Activated CD8-positive, alpha-beta memory T cell treated with anti-CD3 and anti-CD28 coated beads for 36 hours (primary cell): ENCODE measurements at regions not wholly inside any gene's neighbourhood (a gene's known extent, or its start where the extent isn't known, plus 50 kb on each side); places are given as distances from the start of the nearest gene placed in this dataset.

Experiments
- CTCF ChIA-PET: fragments of 350-600 bp; sonication (Branson Sonifier 250); formaldehyde crosslinking; loops from one replicate; lab custom pipeline; 2021; ENCODE audit warnings: antibody characterized with exemption; lab: Charles Lee
- POLR2A ChIA-PET: fragments of 350-600 bp; sonication (Branson Sonifier 250); formaldehyde crosslinking; loops from one replicate; lab custom pipeline; 2021; ENCODE audit warnings: antibody characterized with exemption; lab: Charles Lee

DNA sequence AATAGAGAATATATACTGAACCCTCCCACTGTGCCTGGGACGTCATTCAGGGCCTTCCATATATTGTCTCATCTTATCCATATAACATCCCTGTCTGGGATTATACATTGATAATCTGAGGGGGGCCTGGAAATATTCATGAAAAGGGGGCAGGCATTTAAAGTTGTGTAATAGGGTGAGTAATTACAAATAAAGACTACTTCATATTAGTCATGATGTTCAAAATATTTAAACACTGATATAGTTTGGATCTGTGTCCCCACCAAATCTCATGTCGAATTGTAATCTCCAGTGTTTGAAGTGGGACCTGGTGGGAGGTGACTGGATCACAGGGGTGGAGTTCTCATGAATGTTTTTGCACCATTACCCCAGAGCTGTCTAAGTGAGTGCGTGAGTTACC, 97.8 kb downstream of the AQP9 start:
- CTCF ChIA-PET = no interaction called here
- POLR2A ChIA-PET = no interaction called here

DNA sequence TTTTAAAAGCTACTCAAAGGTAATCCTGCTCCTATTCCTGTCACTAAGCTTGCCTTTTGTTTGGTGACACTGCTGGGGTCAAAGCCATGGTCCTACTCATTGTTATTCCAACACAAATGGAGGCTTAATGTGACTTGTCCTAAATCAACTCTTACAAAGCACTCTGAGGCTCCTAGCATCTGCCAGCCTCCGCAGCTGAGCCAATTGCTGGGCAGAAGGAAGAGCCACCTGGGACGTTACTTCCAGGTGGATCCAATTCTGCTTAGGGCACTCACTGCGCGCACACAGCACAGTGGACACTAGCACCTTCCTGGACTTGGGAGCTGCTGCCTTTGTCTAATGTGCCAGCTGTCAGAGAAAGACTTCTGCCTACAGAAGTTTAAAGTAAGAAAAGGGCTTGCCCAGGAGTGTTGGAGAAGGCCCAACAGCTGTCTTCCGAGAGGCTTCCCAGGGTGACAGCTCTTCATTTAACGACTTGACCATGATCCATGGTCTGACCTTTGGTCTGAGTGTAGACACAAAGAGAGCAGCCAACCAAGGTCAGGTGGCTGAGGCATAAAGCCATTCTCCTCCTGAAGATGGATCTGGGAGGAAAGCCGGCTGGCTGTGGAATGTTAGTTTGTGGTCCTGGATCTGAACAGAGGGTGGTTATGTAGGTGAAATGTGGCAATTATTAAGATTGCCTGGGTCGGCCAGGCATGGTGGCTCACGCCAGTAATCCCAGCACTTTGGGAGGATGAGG, 102.2 kb downstream of the AQP9 start:
- ChIA-PET POLR2A (no interaction called here), CTCF (no interaction called here)

DNA sequence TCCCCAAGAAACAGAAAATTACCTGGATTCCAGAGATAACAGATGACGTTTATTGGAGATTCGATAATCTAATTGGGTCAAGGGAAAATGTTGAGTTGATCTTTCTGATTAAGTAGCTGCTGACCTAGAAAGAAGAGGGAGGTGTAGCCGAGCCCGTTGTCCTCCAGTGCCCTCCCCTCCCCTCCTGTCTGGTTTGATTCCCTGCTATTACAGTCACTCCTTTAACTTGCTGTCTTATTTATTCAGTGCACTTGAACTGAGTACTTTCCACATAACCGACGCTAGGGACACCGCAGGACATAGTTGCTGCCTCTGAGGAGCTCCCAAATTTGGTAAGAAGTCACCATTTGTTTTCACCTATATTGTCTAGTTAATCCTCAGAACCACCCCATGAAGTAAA, 103.7 kb downstream of the AQP9 start:
- ChIA-PET POLR2A (no interaction called here), CTCF (no interaction called here)

DNA sequence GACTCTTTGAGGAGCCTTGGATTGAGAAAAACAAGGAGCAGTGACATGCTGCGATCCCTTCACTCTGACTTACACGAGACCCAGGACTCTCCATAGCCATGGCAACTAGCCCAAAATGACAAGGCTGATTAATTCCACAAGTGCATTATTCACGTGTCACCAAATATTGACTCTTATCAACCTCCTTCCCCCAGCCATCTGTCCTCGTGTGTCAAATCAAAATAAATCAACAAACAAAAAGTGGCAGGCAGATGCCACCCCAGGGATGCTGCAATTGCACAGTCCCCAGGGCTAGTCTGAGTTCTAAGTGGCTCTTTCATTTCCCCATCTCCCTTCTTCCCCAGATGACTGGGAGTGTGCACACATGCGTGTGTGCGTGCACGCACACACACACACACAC, 104.9 kb downstream of the AQP9 start:
- ChIA-PET POLR2A (interaction anchor here (1.1 kb wide), 1 partner anchor 26 kb away, joined by 7 read pairs; no protein-coding TSS in a partner anchor), CTCF (no interaction called here)

DNA sequence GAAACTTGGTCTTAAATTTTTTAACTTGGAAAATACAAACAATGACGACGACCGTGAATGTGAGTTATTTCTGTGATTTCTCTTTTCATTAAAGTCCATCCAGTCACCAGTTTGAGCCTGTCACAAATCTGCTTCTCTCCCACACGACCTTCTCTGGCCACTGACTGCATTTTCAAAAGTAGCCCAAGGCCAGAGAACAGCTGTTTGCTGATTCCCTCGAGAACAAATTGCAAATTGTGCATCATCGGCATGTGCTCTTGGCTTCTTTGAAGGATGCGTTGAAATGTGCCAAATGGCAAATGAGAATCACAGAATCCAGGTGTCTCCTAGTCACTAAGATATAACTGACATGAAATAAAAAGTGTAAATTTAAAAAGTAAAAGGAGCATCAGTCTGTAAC, 106.4 kb downstream of the AQP9 start:
- ChIA-PET POLR2A (no interaction called here), CTCF (no interaction called here)

DNA sequence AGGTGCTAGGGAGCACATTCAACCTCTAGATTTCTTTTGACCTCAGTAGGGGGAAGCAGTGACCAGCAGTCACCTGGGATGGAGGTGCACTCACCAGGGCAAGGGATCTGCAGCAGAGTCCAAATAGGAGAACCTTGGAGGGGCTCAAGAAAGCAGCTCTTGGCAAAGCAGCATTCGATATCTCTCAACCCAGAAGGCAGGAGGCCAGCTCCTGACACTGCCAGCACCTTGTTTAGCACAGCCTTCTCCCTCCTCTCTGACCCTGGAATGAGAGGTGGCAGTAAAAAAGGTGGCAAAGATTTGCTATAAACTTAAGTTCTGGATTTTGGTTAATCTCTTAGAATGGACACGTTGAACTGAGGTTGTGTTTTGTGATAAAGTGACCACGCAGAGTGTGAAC, 107.9 kb downstream of the AQP9 start:
- ChIA-PET CTCF (no interaction called here), POLR2A (no interaction called here)

DNA sequence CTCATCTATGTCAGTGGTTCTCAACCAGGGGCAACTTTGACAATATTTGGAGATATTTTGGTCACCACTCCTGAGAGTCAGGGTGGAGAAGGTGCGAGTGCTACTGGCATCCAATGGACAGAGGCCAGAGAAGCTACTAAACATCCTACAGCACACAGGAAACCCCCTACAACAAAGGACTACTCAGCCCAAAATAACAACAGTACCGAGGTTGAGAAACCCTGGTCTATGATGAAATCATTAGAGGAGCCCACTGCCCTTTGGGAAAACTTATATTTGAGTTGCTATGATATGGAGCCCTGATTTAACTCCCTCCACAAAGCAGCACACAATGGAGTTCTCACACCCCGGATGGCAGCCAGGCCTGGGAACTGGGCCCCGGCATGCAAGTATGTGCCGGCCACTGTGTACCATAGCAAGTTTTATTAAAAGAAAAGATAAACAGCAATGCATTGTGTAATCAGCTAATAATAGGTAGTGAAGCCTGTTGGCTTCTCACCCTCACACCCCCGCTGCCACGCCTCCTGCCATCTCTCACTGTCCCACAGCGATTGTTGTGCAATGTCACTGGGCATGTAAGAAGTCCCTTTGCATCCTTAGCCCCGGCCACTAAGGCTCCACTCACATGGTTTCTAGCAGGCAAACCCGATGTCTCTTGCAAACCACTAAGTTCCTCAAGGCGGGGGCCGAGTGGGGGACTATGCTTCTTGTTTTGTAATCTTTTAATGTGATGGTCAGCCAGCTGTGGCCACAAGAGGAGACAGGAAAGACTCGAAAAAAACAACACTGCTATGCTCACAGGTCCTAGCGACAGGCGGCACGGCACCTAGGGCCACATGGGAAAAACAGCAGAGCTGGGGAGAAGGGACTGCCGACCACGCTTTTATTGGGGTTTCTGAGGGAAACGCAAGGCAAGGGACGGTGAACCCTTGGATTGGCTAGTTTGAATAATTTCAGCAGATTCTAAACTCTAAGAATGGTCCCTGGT, 110.0 kb downstream of the AQP9 start:
- POLR2A ChIA-PET = no interaction called here
- CTCF ChIA-PET = no interaction called here

DNA sequence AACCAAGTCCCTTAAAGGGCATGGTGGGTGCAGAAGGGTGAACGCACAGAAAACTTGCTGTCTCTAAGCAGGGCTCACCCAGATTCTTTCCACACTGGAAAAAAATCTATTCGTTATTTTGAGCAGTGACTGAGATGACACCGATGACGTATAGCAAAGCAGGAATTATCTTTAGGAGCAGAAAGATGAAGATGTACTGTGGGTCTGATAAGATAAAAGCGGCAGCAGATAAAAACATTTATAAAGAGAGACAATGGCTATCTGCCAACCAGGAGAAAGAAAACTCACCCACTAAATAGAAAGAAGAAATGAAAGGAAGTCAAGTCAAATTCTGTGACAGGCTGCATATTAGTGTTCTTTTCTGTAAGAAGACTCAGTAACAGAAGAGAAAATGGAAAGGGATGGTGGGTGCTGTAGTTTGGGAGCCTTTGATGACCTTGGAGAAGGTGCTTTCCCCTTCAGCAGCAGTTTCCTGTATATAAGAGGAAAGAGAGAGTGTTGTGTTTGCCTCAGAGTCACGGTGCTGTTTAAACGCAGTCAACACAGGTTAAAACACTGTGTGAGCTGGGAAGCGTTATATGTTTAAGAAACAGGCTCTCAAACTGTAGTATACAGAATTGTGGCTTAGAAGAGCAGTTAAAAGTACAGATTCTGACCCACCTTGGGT, 111.6 kb downstream of the AQP9 start:
- ChIA-PET POLR2A (no interaction called here), CTCF (no interaction called here)

DNA sequence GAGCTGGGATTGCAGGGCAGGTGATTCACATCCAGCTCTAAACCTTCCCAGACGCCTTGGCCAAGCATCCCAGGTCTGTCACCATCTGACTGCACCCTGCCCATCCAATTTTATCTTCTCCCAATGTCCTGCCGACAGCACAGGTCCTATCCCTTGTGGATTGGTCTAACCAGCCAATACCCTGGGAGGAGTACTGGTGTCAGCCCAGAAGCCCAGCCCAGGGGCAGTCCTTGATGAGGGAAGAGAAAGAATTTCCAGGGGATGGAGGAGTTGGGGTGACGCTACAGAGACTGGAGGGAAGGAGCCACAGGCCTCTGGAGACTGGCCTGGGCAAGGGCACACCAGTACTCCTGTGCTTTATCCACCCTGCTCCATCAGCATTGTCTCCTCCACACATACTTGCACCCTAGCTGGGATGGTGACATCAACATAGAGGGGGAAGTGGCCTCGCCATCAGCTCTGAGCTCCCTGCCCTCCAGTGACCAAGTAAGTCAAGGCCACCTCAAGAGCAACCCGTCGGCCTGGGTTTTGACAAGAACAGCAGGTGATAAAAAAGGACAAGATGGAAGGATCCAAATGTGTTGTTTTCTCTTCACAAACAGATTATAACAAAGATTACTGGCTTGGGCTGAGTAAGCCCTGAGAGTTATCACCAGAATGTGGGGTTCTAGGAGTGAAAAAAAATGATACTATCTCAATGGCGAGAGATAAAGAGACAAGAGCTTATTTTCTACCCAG, 114.6 kb downstream of the AQP9 start:
- ChIA-PET POLR2A (no interaction called here), CTCF (no interaction called here)

DNA sequence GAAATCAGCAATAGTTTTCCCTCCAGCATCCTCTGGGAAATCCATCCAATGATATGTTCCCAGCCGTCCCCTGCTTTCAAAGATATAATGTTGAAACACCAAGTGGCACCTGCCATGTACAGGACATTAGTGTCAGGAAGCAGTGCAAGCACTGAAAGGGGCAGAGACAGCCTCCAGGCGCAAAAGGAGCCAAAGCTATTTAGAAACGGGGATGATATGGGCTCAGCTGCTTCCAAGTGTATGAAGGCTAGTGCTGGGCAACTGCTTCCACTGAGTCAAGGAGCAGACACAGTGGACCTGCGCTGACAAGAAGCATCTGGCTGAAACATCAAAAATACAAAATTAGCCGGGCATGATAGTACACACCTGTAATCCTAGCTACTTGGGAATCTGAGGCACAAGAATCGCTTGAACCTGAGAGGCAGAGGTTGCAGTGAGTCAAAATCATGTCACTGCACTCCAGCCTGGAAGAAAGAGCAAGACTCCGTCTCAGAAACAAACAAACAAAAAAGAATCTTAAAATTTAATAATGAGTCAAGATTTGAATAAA, 119.7 kb downstream of the AQP9 start:
- POLR2A ChIA-PET = no interaction called here
- CTCF ChIA-PET = no interaction called here

DNA sequence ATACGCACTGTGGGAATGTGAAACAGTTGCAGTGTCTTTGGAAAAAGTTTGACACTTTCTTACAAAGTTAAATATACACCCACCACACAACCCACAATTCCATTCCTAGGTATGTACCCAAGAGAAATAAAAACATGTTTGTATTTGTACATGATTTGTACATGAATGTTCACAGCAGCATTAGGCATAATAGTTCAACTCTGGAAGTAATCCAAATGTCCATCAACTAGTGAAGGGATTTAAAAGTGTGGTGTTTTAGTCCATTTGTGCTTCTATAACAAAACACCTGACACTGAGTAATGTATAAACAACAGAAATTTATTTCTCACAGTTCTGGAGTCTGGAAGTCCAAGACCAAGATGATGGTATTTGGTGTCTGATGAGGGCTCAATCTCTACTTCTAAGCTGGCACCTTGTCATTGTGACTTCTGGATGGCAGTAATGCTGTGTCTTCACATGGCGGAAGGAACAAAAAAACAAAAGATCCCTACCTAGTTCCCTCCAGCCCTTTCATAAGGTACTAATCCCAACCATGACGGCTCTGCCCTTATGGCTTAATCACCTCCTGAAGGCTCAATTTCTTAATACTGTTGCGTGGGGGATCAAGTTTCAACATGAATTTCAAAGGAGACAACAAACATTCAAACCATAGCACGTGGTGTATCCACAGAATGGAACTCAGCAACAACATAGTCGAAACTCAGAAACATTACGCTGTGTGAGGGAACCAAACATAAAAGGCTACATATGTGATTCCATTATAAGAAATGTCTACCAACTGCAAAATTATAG, 120.5 kb downstream of the AQP9 start:
- POLR2A ChIA-PET = no interaction called here
- CTCF ChIA-PET = no interaction called here

DNA sequence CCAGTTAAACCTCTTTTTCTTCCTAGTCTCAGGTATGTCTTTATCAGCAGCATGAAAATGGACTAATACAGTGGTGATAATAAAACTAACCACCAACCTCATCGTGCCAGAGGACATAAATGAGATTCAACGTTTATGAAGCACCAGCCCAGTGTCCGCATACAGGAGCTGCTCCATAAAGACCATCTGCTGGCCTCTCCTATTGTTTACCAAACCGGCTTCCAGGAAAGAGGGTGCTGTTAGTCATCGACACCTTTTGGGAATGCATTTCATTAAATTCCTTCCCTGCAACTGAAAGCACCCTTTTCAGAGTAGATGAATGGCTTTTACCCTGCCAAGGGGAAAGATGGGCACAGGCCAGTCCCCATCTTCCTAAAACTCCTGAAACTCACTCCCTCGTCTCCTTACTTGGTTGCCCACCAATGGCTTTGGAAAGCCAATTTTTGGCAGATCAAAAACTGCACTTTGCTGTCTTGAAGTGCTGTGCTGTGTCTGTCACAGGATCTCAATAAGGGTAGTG, 122.1 kb downstream of the AQP9 start:
- ChIA-PET CTCF (no interaction called here), POLR2A (no interaction called here)

DNA sequence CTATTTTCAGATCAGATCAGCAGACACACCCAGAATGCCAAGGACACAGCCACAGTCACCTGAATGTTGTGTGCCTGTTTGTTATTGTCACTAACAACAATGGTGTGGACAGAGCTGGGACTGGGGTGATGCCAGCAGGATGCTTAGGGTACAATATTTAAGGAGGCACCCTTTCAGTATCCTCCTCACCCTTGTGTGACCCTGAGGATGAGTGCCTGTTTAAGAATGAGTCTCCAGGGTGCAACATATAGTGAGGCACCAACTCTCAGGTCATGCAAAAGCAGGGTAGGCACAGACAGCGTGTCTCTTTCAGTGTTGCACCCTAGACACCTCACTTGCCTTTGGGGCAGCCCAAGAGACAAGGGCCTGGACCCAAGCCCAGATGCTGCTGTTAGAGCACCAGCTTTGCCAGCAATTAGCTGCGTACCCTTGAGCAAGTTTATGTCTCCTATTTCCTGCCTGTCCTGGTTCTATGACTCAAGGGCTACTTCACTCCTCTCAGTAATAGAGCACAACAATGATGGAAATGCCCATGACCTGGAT, 122.6 kb downstream of the AQP9 start:
- ChIA-PET CTCF (no interaction called here), POLR2A (no interaction called here)

DNA sequence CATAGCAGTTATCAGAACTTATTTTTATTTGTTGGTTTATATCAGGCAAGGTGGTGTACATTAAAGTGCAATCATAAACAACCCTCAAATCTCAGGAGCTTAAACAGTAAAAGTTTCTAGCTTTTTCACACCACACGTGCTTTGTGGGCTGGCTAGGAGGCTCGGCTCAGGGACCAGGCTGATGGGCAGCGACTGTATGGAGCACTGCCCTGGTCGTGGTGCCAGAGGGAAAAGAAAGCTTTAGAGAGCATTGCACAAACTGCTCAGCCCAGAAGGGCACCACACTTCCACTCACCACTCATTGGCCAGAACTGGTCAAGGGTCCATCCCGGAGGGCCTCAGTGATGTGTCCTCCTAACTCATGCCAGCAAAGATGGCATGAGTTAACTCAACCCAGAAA, 123.2 kb downstream of the AQP9 start:
- POLR2A ChIA-PET = no interaction called here
- CTCF ChIA-PET = interaction anchor here (0.8 kb wide), 1 partner anchor 12 kb away, joined by 3 read pairs; no protein-coding TSS in a partner anchor

DNA sequence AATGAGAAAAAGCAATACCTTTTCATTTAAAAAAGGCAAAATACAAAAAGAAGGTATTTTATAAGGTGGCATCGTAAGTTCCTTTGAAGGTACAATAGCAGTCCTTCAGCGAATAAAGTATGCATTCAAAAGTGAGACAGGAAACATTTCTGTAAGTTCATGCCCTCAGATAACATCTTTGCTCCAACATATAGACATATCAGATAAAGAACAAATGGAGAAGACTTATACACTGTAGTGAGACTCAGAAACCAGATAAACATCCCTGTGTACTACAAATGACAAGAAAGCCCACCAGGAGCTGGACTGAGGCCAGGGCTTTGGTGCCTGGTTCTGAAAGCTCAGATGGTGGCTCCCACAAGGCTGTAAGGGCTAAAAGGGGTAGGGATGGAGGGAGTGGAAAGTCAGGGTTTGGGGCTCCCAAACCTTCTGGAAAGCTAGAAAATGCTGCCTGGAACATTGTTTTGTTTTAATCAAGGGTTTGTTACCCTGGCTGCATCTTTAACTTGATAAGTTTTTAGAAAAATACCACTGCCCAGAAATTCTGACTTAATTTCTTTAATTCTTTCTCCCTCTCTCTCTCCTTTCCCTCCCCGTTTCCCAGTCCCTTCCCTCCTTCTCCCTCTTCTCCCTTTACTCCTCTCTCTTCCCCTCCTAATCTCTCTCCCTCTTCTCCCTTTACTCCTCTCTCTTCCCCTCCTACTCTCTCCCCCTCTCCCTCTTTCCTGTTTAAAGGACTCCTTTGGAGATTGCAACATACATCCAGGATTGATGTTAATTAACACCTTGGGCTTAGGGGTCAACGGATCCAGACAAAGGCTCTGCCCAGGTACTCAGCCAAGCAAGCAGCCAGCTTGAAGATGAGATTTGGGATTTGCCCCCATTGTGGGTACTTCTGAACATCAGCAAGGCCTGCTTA, 126.1 kb downstream of the AQP9 start:
- ChIA-PET CTCF (no interaction called here), POLR2A (no interaction called here)

DNA sequence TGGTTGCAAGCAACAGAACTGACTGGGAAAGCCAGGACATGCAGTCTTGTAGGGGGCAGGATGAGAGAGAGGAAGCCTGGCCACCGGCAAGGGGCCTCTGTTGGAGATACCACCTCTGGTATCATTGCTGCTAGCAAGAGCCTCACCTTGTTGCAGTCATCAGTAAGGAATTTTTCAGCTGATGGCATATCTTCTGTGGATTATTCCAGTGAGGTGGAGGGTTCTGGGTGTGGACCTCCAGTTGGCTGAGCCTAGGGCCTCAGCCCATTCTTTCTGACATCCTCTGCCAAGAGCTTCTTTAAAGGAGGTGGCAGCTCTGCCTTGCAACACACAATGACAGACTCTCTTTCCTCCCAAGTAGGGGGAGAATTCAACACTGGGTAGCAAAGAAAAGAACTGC, 128.9 kb downstream of the AQP9 start:
- ChIA-PET POLR2A (no interaction called here), CTCF (interaction anchor here (0.7 kb wide), 1 partner anchor 39 kb away, joined by 3 read pairs; no protein-coding TSS in a partner anchor)
